Mammary epithelial cell (primary cell): ENCODE measurements at regions not wholly inside any gene's neighbourhood (a gene's known extent, or its start where the extent isn't known, plus 50 kb on each side); places are given as distances from the start of the nearest gene placed in this dataset.

Experiments
- CTCF ChIP-seq, 2 donors: IDR thresholded peaks in 1 of 2; conservative IDR thresholded peaks in 1 of 2; 2 replicates each; pipeline ENCODE4 v1.5.1; 2011 to 2012; ENCODE audit warnings: inconsistent platforms in 2 of 2, low read length in 2 of 2, mild to moderate bottlenecking in 2 of 2, control low read depth in 1 of 2, low read depth in 1 of 2; ENCODE audit not compliant: insufficient read depth in 1 of 2; ENCODE audit errors: extremely low read depth in 1 of 2
- EZH2 ChIP-seq: IDR thresholded peaks from 2 replicates; pipeline ENCODE4 v1.6.1; 2012; ENCODE audit warnings: low read length, inconsistent platforms, borderline replicate concordance

GRCh38 chr15:29477256-29477655 lies 207.6 kb upstream of the NSMCE3 start:
- no peak for TF ChIP-seq CTCF (conservative IDR thresholded peaks at IDR 0.05 in 1 of 2, IDR thresholded peaks at IDR 0.05 in 1 of 2; ENCODE audit: extremely low read depth in 1 of 2, insufficient read depth in 1 of 2, low read depth in 1 of 2, low read length in 2 of 2)
- TF ChIP-seq EZH2, result no peak
